ENCODE measurements at regions not wholly inside any gene's neighbourhood (a gene's known extent, or its start where the extent isn't known, plus 50 kb on each side); places are given as distances from the start of the nearest gene placed in this dataset.

GRCh38 chr2:228853151-228853550, 417.9 kb downstream of the PID1 start:
- TF ChIP-seq, protein P1, sequence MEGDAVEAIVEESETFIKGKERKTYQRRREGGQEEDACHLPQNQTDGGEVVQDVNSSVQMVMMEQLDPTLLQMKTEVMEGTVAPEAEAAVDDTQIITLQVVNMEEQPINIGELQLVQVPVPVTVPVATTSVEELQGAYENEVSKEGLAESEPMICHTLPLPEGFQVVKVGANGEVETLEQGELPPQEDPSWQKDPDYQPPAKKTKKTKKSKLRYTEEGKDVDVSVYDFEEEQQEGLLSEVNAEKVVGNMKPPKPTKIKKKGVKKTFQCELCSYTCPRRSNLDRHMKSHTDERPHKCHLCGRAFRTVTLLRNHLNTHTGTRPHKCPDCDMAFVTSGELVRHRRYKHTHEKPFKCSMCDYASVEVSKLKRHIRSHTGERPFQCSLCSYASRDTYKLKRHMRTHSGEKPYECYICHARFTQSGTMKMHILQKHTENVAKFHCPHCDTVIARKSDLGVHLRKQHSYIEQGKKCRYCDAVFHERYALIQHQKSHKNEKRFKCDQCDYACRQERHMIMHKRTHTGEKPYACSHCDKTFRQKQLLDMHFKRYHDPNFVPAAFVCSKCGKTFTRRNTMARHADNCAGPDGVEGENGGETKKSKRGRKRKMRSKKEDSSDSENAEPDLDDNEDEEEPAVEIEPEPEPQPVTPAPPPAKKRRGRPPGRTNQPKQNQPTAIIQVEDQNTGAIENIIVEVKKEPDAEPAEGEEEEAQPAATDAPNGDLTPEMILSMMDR (conservative IDR thresholded peaks at IDR 0.05; ENCODE audit: low read depth, low read length): no peak
- no peak for TF ChIP-seq EZH2phosphoT487 (IDR thresholded peaks at IDR 0.05; ENCODE audit: borderline replicate concordance, low read length)
